NCI-H2107 treated with DMSO at 0.1 percent for 48 hours (cell line): ENCODE measurements at regions not wholly inside any gene's neighbourhood (a gene's known extent, or its start where the extent isn't known, plus 50 kb on each side); places are given as distances from the start of the nearest gene placed in this dataset.

Experiments
- DNase-seq: peaks from one replicate; lab custom pipeline; 2025; ENCODE audit not compliant: unreplicated experiment; lab: John Stamatoyannopoulos, UW

DNA sequence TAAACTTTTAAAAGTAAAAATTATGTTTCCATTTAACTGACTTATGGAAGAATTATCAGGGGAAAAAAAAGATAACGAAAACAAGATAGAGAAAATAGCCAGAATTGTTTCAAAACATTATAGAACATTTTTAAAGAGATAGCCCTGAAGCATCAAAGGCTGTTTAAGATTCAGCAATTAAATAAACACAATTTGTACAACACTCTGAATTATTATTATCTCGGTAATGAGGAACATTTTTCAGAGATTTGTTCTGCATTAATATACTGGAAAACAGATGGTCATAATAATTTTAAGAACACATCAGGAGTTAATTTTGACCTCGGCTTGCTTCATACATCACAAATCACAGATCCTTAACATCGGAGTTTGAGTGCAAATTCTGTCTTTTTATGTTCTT is 643.8 kb downstream of the SORCS1 start:
- no peak for DNase-seq

DNA sequence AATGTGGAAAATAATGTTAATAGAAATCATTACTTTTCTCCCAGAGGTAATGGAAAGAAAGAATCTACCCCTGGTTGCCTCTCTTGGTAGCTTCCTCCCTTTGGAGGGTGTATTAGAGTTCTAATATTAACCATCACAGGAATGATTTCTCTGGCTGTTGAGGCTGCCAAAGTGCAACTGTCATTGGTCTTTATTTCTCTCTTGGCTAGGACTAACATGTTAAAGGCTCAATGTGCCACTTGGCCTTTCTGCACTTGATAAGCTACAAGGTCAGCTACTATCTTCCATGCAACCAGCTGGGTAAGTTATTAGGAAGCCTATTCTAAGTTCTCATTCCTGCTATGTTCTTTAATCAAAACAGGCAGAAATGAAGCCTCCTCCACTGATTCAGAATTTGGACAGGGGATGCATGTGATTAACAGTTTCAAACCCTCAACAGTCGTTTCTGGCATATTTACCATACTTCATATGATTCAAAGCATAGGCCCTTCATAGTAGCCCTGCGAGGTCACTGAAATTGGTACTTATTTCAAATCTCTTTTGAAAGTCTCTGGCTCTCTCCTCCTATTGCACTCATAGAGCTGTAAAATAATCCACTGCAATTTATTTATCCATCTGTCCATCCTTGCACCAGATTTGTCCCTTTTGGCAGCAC is 645.0 kb downstream of the SORCS1 start:
- DNase-seq, result no peak

DNA sequence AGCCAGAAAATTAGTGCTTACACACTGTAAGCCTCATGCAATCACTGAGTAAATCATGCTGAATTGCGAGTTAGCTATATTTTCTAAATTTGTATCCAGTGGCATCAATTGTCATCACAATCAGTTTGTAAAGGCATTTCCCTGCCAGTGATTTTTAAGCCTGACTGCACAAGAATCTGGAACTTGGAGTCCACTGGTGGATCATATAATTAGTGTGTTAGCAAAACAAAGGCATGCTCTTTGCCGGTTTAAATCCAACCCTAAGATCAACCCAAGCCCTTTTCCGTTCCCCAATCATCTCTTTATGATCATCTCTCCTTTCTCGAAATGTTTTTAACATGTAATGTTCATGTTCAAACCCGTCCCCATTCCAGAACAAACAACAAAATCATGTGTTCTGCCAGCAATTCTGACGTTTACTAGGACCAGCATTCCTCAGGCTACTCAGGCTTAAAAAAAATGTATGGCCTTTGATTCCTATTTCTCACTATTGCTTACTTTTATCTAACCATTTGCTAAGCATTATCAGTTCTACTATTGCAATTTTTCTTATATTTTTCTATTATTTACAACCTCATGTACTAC is 649.2 kb downstream of the SORCS1 start:
- DNase-seq, result no peak

DNA sequence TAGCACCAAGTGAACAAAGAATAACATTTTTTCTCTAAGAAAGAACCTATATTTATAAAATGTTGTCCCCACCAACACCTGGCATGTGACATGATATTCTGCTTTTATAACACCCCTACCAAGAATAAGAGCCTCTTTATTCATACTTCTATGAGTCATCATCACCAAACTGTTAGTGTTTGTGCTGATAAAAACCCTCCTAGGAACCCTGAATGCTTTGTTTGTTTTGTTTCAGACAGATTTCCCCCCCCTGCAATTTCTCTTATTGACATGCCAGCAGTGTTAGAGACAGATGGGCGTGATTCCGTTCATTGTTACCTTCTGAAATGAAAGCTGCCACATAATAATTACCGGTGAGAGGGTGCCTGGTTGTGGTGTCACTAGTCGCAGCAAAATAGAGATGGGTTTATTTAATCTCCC is 651.1 kb downstream of the SORCS1 start:
- no peak for DNase-seq

DNA sequence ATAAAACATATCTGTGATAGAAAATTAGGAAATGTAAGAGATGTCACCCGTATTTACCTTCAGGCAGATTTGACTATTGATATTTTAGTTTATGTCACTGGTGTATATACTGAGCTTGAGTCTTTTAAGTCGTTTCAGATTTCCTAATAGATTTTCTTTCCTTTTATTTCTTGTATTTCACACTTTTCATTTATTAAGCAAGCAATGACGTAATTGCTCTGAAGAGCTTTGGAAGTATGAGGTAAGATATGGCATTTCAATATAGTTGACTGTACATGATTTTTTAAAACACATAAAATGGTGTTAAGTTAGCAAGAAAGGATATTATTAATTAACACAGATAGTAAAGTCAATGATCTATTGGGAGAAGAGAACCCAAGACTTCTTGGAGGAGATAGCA is 652.6 kb downstream of the SORCS1 start:
- DNase-seq, result no peak

DNA sequence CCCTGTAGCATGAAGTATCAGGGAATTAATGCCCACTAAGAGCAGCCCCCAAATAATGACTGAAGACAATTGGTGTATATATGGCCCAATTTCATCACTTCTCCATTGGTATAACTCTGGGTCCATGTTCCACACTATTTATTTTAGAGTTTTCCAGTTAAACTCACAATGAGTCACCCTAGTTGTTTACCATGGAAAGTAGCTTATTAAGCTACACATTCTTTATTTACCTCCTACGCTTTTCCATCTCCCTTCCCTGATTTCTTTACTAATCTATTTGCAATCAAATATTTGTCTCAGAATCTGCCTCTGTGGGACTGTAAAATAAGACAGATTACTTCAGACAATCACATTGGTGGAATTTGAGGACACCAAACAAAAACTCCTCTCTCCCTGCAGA is 655.6 kb downstream of the SORCS1 start:
- no peak for DNase-seq

DNA sequence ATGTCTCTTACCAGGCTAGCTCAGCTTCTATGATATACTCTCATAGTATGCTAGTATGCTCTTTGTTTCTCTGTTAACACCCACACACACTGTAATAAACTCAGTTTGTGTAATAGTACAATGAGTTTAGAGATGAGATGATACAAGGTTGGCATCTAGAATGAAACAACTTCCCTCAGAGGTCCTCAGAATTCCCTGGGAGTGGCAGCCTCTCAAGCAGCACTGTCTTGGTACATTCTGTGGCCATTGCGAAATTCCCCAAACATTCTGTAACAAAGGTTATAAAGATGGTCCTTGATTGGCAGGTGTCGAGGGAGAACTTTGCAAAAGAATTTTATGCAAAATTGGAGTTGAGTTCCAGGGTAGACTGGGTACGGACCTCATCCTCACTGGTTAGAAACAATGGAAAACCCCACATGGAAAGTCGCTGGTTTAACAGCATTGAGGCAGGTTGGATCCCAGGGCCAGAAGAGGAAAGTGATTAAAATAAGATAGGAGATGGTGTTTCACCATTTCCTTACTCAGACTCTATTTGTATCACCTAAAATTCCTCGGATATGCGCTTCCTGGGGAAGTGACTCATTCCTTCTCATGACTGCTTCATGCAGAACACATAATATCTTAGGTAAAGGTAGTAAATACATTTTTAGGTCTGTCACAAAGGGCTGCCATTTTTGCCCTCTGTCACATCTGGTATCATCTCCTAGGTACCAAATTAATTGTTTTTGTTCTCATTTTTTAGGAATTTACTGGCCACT is 657.8 kb downstream of the SORCS1 start:
- DNase-seq, result no peak

DNA sequence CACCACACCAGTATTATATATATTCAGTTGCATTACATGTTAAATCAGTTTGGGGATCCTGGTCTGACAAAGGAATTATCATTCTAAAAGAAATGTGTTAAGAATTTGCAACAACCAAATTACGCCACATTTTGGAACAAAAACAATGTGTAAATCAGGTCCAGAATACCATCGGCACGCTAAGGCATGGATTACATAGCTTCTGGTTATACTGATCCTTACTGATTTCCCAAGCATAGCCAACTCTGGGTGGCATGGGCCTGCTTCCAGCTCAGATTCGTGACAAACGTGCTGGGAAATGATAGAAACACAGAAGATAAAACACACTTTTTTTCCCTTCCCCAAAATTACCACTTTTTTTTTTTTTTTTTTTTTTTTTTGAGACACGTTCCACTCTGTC is 660.0 kb downstream of the SORCS1 start:
- no peak for DNase-seq

DNA sequence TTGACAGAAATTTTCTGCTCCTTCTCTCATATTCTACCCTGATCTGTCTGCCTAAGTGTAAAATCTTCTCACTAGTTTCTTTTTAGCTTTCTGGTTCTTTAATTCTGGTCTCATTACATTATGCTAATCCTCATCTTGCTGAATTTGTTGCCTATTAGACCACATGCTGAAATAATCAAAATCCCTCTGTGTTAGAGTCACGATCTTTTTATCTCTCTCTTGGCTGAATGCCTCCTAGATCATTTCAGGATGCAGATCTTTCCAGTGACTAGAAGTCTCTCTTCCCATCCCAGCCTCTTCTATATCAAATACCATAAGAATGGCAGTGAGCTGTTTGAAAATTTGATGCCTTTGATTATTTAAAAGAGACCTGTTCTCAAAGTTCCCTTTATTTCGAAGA is 661.9 kb downstream of the SORCS1 start:
- no peak for DNase-seq

DNA sequence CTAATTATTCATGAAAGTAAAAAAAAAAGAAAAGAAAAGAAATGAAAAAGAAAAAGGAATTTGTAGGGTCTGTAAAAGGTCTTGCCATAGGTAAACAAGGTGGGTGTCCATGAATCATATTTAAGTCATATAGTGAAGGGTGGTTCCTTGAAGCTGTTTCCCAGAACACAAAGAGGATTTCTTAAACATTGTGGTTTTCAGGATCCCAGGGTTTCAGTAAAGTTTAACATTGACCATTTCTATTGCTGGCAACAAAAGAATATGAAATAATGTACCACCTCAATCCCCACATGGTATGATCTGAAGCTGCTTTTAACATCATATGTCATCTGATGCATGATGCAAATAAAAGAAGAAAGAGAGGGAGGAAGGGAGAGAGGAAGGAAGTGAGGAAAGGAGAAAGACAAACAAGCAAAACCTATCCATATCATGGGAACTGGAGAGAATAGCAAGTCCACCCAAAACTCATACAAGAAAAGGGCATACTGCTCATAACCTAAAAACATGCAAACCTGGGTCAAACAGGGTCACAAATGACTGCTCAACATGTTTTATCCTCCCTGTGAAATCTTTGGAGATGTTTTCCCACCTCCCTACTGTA is 663.5 kb downstream of the SORCS1 start:
- DNase-seq, result no peak

DNA sequence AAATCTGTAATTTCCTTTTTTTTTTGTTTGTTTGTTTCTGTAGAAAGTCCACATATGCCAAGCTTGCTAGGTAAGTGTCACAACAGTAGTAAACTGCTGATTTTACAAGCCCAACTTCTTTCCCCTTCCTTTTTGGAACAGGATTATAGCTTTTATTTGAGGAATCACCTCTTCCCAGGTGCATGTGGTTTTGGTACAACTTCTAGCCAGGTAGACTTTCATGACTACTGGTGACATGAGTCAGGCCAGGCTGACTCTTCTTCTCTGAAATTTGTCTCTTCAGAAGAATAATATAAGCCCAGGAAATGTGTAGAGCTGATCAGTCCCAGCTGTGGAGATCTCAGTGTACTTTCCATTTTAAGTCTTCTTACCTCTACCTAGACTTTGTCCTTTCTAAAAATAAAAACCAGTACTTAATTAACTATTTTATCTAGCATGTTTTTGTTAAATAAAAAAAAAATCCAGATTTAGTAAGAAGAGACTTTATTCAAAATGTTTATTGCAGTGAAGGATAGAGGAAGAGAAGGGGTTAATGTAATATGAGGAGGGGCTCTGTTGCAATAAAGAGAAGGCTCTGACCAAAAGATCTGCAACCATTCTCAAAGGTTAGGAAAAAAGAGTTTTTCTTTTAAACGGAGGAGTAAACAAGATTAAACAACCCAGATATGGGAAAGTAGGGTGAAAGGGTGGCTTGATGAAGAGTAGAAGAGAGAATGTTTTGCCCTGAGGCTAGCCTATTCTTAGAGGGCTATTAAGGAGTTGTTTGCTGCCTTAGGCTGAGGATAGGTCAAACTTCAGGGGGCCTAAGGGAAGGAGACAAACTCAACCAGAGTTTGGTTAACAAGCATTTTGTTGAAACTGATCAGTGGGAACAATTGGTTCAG is 664.2 kb downstream of the SORCS1 start:
- no peak for DNase-seq

DNA sequence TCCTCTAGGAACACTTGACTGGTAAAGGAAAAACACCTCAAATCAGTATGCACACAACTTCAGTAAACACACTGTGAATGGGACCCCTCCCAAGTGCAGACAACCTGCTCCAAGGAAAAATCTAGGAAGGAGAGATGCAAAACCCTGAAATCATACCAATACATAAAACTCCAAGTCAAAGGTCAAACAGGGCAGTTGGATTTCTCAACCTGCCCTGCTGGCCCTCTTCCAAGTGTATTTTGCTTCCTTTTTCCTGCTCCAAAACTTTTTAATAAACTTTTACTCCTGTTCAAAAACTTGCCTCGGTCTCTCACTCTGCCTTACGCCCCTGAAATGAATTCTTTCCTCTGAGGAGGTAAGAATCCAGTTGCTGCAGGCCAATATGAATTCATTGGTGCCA is 665.1 kb downstream of the SORCS1 start:
- no peak for DNase-seq

DNA sequence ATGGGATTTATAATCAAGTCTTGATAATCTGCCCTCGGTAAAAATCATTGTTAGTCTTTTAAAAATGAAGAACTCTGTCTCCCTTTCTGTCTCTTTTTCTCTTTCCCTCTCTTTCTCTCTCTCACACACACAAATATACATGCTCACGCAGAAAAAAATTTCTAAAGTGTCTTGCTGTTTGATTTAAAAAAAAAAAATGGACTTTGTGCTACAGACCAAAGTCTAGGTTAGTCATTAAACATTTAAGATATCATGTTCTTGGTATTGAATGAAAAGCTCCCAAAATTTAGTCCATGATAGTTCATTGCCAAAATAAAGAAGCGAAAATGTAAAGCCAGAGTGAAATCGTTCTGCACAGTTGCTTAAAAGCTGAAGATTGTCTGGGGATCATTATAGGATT is 665.8 kb downstream of the SORCS1 start:
- no peak for DNase-seq

DNA sequence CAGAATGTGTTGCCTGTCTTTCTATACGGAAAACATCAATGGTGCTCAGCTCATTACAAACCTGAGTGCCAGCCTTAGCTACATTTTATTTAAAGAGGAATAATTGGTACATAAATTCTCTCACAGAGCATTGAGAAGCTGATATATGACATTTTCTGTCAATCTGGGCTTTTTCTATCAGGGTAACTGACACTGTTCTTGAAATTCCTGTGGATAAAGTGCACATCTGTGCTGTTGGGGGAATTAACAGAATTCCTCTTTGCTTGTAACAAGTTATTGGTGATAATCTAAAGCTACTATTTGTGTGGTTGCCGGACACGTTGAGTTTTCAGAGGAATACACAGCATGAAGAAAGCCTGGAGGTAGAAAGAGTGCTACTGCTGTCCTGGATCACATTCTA is 668.6 kb downstream of the SORCS1 start:
- DNase-seq, result no peak

DNA sequence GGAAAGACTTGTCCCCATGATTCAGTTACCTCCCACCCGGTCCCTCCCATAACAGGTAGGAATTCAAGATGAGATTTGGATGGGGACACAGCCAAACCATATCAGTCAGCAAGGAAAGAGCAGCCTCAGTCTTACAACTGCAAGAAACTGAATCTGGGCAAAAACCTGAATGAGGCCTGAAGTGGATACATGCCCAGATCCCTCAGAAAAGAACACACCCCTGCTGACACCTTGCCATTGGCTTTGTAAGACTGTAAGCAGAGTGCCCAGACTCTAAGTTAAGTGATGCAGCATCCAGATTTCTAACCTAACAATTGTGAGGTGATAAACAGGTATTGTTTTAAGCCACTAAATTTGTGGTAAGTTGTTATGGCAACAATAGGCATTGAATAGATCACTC is 670.8 kb downstream of the SORCS1 start:
- DNase-seq, result no peak

DNA sequence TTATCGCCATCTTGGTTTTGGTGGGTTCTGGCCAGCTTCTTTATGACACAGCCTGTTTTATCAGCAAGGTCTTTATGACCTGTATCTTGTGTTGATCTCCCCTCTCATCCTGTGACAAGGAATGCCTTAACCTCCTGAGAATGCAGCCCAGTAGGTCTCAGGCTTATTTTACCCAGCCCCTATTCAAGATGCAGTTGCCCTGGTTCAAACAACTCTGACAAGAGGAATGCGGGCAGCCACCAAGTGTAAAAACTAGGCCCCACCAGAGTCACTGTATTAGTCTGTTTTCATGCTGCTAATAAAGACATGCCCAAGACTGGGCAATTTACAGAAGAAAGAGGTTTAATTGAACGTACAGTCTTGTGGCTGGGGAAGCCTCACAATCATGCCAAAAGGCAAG is 671.3 kb downstream of the SORCS1 start:
- no peak for DNase-seq

DNA sequence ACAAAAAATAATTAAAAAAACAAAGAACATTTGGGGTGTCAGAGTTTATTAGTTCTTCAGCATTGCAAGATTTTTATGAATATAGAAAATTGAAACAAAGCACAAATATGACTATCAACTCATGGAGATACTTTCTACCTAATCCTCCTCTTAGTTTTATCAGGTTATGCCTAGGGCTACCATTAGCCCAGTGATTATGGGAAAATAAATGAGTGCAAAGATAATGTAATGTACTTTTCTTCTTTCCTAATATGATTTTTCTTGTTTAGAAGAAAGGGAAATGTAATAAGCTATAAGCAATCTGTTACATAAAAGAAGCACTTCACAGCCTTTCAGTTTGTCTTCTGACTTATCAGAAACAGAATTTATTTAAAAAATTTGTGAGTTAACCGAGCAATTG is 676.8 kb downstream of the SORCS1 start:
- DNase-seq, result no peak

DNA sequence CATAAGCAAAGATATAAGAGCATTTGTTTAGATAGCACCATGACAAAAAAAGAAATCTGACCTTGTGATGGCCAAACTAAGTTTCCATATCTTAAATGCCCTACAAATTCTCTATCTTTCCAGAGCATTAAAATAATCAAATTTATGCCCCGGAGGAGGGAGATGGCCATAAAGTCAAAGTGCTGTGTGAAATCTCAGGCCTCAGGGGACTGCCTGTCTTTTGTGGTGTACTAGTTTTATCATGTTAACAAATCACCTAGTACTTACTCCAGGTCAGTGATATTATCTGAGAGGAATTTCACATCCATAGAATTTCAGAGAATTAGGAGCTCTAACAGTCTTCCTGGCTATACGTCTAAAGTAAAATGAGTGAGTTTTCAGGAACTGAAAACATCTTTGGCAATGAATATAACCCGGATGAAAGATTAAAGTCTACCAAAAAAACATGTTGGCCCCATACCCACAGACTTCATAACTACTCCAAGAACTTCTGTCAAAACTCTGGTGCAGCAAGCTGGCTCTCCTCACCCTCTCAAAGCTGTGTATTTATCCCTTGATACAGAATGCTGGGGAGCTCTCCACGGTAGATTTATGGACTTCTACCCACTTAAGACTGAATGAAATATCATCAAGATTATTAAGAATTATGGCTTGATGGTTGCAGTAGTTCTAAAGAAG is 682.8 kb downstream of the SORCS1 start:
- DNase-seq, result no peak

DNA sequence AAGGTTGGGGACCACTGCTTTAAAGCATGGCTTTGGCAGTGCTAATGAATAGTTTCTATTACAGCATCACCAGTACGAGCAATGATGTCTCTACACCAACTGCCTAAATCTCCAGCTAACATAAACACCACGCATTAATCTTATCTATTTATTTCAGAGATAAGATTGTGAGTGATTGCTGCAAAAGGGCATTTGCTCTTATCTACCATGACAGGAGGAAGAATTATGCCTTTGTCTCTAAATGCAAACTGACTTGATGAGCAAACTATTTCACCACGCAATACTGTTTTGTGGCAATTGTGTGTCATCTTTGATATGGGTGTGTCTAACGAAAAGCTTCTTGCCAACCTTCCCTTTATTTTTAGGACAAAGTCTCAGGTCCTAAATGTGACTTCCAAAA is 684.9 kb downstream of the SORCS1 start:
- DNase-seq, result no peak

DNA sequence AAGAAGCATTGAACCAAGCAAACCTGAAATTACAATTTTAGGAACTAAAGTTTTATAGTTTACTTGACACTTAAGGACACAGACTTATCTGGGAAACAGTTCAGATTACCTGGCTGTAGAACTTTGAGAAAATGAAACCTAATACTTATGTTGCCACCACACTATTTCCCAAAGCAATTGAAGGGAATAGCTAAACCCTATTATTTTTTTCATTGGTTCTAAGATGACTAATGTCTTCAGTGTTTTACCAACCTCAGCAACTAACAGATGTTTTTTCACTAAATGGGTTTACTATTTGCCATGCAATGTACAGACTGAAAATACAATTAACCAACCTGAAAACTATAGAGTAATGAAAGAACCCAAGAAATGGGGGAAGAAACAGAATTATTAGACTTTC is 689.6 kb downstream of the SORCS1 start:
- DNase-seq, result no peak
